Peyer's patch (tissue), 4 donors: ENCODE measurements at regions not wholly inside any gene's neighbourhood (a gene's known extent, or its start where the extent isn't known, plus 50 kb on each side); places are given as distances from the start of the nearest gene placed in this dataset.

Source experiments
- DNase-seq, 3 donors: peaks; one replicate each; pipeline ENCODE4 v3.0.0-alpha.2; 2017 to 2019
- H3K27ac ChIP-seq, 4 donors: fragments of 200-600 bp; sonication (generic); one replicate each; pipeline ENCODE4 v1.5.1; 2016 to 2019
- H3K27me3 ChIP-seq, 2 donors: fragments of 200-600 bp; sonication (generic); one replicate each; pipeline ENCODE4 v1.5.1; 2019
- H3K36me3 ChIP-seq, 3 donors: fragments of 200-600 bp; sonication (generic); one replicate each; pipeline ENCODE4 v1.5.1; 2016 to 2019
- H3K4me1 ChIP-seq, 4 donors: fragments of 200-600 bp; sonication (generic); one replicate each; pipeline ENCODE4 v1.5.1; 2016 to 2019
- H3K4me3 ChIP-seq, 4 donors: fragments of 200-600 bp; sonication (generic); 1 replicate in 3 of 4; 2 replicates in 1 of 4; pipeline ENCODE4 v1.5.1; 2016 to 2019; ENCODE audit warnings: mild to moderate bottlenecking in 1 of 4
- H3K9me3 ChIP-seq, 4 donors: fragments of 200-600 bp; sonication (generic); one replicate each; pipeline ENCODE4 v1.5.1; 2016 to 2019; ENCODE audit warnings: mild to moderate bottlenecking in 1 of 4
- CTCF ChIP-seq, 6 experiments: fragments of 450-650 bp in 4 of 6; fragments of 200-600 bp in 2 of 6; sonication (generic) in 1 of 6; IDR thresholded peaks; one replicate each; pipeline ENCODE4 v1.5.1; 2017 to 2019; ENCODE audit warnings: antibody characterized with exemption in 6 of 6, mild to moderate bottlenecking in 3 of 6, moderate library complexity in 1 of 6
- POLR2A ChIP-seq, 2 donors: fragments of 450-650 bp; IDR thresholded peaks; one replicate each; pipeline ENCODE4 v1.5.1; 2017; ENCODE audit warnings: antibody characterized with exemption in 2 of 2, mild to moderate bottlenecking in 2 of 2, moderate library complexity in 2 of 2

- H3K4me1 ChIP-seq = peaks cover 0 to 35% (median 20%) of the 10 kb centered on the region in 4 donors
- H3K9me3 ChIP-seq = no peaks in the 10 kb centered on the region
- H3K27me3 ChIP-seq = no peaks in the 10 kb centered on the region
- no peak for DNase-seq
- H3K36me3 ChIP-seq = no peaks in the 10 kb centered on the region
- H3K4me3 ChIP-seq = no peak overlapping the region
- peak overlapping the region; percentile 1 to 74 (median 16) for H3K27ac ChIP-seq
- TF ChIP-seq CTCF (IDR thresholded peaks at IDR 0.05) (no peak), POLR2A (IDR thresholded peaks at IDR 0.05) (no peak)
Observed at GRCh38 chr12:4117386-4118016, 156.1 kb upstream of the CCND2 start.

- no peaks in the 10 kb centered on the region for H3K36me3 ChIP-seq
- TF ChIP-seq CTCF (IDR thresholded peaks at IDR 0.05) = no peak
- TF ChIP-seq POLR2A (IDR thresholded peaks at IDR 0.05) = no peak
- H3K27me3 ChIP-seq = no peaks in the 10 kb centered on the region
- no peak overlapping the region for H3K4me3 ChIP-seq
- H3K9me3 ChIP-seq = no peaks in the 10 kb centered on the region
- peak overlapping the region in 2 of 4 donors; percentile 6 to 74 for H3K27ac ChIP-seq
- peak in 2 of 3 donors; percentile 63 to 65 for DNase-seq
- peaks cover 0 to 35% (median 20%) of the 10 kb centered on the region in 4 donors for H3K4me1 ChIP-seq
Observed at GRCh38 chr12:4116251-4117111, 157.1 kb upstream of the CCND2 start.

GRCh38 chr12:4115570-4115969 is 158.0 kb upstream of the CCND2 start:
- H3K27me3 ChIP-seq = no peaks in the 10 kb centered on the region
- H3K4me1 ChIP-seq = peaks cover 0 to 35% (median 20%) of the 10 kb centered on the region in 4 donors
- H3K36me3 ChIP-seq = no peaks in the 10 kb centered on the region
- H3K27ac ChIP-seq = no peak overlapping the region
- no peak for DNase-seq
- H3K9me3 ChIP-seq = no peaks in the 10 kb centered on the region
- no peak overlapping the region for H3K4me3 ChIP-seq
- TF ChIP-seq CTCF (IDR thresholded peaks at IDR 0.05) (peak in 2 of 6 experiments; percentile 10 to 11), POLR2A (IDR thresholded peaks at IDR 0.05) (no peak)

- Histone ChIP-seq H3K4me3 (no peak overlapping the region), H3K9me3 (no peaks in the 10 kb centered on the region), H3K27me3 (no peaks in the 10 kb centered on the region), H3K27ac (no peak overlapping the region), H3K4me1 (peaks cover 0 to 35% (median 20%) of the 10 kb centered on the region in 4 donors), H3K36me3 (no peaks in the 10 kb centered on the region)
- TF ChIP-seq CTCF (IDR thresholded peaks at IDR 0.05) (no peak), POLR2A (IDR thresholded peaks at IDR 0.05) (no peak)
- no peak for DNase-seq
Observed at GRCh38 chr12:4114986-4115385, 158.6 kb upstream of the CCND2 start.

- no peaks in the 10 kb centered on the region for H3K36me3 ChIP-seq
- H3K4me3 ChIP-seq = no peak overlapping the region
- no peak for DNase-seq
- no peak overlapping the region for H3K27ac ChIP-seq
- no peaks in the 10 kb centered on the region for H3K9me3 ChIP-seq
- H3K4me1 ChIP-seq = peaks cover 0 to 25% (median 11%) of the 10 kb centered on the region in 4 donors
- no peak for TF ChIP-seq CTCF (IDR thresholded peaks at IDR 0.05)
- no peaks in the 10 kb centered on the region for H3K27me3 ChIP-seq
Observed at GRCh38 chr12:4112734-4113325, 160.7 kb upstream of the CCND2 start.
